ENCODE measurements at regions not wholly inside any gene's neighbourhood (a gene's known extent, or its start where the extent isn't known, plus 50 kb on each side); places are given as distances from the start of the nearest gene placed in this dataset.

GRCh38 chr13:63880705-63881104, 2465.1 kb upstream of the PCDH20 start:
- no peaks in the 10 kb centered on the region for H3K9me2 ChIP-seq (replicated peaks; ENCODE audit: insufficient read depth, low read length)
- H3K27ac ChIP-seq (ENCODE audit: low read length), result no peak overlapping the region
- no peaks in the 10 kb centered on the region for H4K20me1 ChIP-seq (ENCODE audit: insufficient read depth, low read length)
- no peak overlapping the region for H2AFZ ChIP-seq (ENCODE audit: low read length)
- no peak overlapping the region for H3K9ac ChIP-seq (ENCODE audit: low read length)
- DNase-seq, result no peak
- no peak for TF ChIP-seq EZH2 (optimal IDR thresholded peaks at IDR 0.05; ENCODE audit: low read depth, low read length)
- TF ChIP-seq, protein P1, sequence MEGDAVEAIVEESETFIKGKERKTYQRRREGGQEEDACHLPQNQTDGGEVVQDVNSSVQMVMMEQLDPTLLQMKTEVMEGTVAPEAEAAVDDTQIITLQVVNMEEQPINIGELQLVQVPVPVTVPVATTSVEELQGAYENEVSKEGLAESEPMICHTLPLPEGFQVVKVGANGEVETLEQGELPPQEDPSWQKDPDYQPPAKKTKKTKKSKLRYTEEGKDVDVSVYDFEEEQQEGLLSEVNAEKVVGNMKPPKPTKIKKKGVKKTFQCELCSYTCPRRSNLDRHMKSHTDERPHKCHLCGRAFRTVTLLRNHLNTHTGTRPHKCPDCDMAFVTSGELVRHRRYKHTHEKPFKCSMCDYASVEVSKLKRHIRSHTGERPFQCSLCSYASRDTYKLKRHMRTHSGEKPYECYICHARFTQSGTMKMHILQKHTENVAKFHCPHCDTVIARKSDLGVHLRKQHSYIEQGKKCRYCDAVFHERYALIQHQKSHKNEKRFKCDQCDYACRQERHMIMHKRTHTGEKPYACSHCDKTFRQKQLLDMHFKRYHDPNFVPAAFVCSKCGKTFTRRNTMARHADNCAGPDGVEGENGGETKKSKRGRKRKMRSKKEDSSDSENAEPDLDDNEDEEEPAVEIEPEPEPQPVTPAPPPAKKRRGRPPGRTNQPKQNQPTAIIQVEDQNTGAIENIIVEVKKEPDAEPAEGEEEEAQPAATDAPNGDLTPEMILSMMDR (IDR thresholded peaks at IDR 0.05; ENCODE audit: low read length), result no peak
- no peak for TF ChIP-seq EZH2phosphoT487 (IDR thresholded peaks at IDR 0.05; ENCODE audit: low read length)
- H3K27me3 ChIP-seq (replicated peaks; ENCODE audit: insufficient read depth, low read length), result no peaks in the 10 kb centered on the region
- H3K36me3 ChIP-seq (replicated peaks; ENCODE audit: insufficient read depth, low read length), result no peaks in the 10 kb centered on the region
- no peak overlapping the region for H3K4me2 ChIP-seq (ENCODE audit: low read depth, low read length)
- H3K4me3 ChIP-seq (ENCODE audit: low read length), result no peak overlapping the region
- H3K4me1 ChIP-seq (ENCODE audit: low read length), result no peaks in the 10 kb centered on the region
- no peaks in the 10 kb centered on the region for H3F3A ChIP-seq (ENCODE audit: insufficient read depth, low read length)
- no peaks in the 10 kb centered on the region for H3K79me2 ChIP-seq (ENCODE audit: low read length)
- H3K9me3 ChIP-seq (replicated peaks; ENCODE audit: insufficient read depth, low read length), result no peaks in the 10 kb centered on the region

DNA sequence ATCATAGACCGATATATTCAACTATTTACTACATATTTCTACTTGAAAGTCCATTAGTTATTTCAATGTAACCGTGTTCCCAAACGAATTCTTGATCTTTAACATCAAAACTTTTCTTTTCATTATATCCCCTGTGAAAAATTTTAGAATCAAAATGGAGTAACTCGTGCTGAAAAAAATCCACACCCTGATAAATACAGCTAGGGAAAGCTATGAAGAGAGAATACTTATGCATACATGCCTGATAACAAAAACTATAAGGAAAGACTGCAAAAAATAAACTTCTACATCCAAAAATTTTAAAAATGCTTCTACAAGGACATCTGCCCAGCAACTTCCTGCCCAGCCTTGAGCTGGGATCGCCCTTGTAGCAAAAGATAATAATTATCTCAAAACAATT, 2458.3 kb upstream of the PCDH20 start:
- no peak overlapping the region for H3K27ac ChIP-seq (ENCODE audit: low read length)
- no peaks in the 10 kb centered on the region for H3K9me2 ChIP-seq (replicated peaks; ENCODE audit: insufficient read depth, low read length)
- TF ChIP-seq EZH2 (optimal IDR thresholded peaks at IDR 0.05; ENCODE audit: low read depth, low read length) (no peak), EZH2phosphoT487 (IDR thresholded peaks at IDR 0.05; ENCODE audit: low read length) (no peak)
- TF ChIP-seq, protein P1 (IDR thresholded peaks at IDR 0.05; ENCODE audit: low read length), result no peak

GRCh38 chr13:63864171-63864902, 2448.7 kb upstream of the PCDH20 start:
- H3K27ac ChIP-seq (ENCODE audit: low read length), result no peak overlapping the region
- H3K79me2 ChIP-seq (ENCODE audit: low read length), result no peaks in the 10 kb centered on the region
- H3K27me3 ChIP-seq (replicated peaks; ENCODE audit: insufficient read depth, low read length), result no peaks in the 10 kb centered on the region
- no peaks in the 10 kb centered on the region for H3K36me3 ChIP-seq (replicated peaks; ENCODE audit: insufficient read depth, low read length)
- no peaks in the 10 kb centered on the region for H4K20me1 ChIP-seq (ENCODE audit: insufficient read depth, low read length)
- TF ChIP-seq EZH2 (optimal IDR thresholded peaks at IDR 0.05; ENCODE audit: low read depth, low read length) (no peak), EZH2phosphoT487 (IDR thresholded peaks at IDR 0.05; ENCODE audit: low read length) (no peak)
- TF ChIP-seq, protein P1 (IDR thresholded peaks at IDR 0.05; ENCODE audit: low read length), result no peak
- no peak overlapping the region for H3K4me2 ChIP-seq (ENCODE audit: low read depth, low read length)
- no peak for DNase-seq
- H3F3A ChIP-seq (ENCODE audit: insufficient read depth, low read length), result no peaks in the 10 kb centered on the region
- H3K4me1 ChIP-seq (ENCODE audit: low read length), result no peaks in the 10 kb centered on the region
- H3K9me3 ChIP-seq (replicated peaks; ENCODE audit: insufficient read depth, low read length), result no peaks in the 10 kb centered on the region
- no peaks in the 10 kb centered on the region for H3K9me2 ChIP-seq (replicated peaks; ENCODE audit: insufficient read depth, low read length)
- no peak overlapping the region for H3K9ac ChIP-seq (ENCODE audit: low read length)
- H3K4me3 ChIP-seq (ENCODE audit: low read length), result no peak overlapping the region
- no peak overlapping the region for H2AFZ ChIP-seq (ENCODE audit: low read length)

More for the DNA sequence above, 2458.3 kb upstream of the PCDH20 start:
- no peaks in the 10 kb centered on the region for H3K27me3 ChIP-seq (replicated peaks; ENCODE audit: insufficient read depth, low read length)
- no peaks in the 10 kb centered on the region for H3K4me1 ChIP-seq (ENCODE audit: low read length)
- DNase-seq, result no peak
- H2AFZ ChIP-seq (ENCODE audit: low read length), result no peak overlapping the region
- H4K20me1 ChIP-seq (ENCODE audit: insufficient read depth, low read length), result no peaks in the 10 kb centered on the region
- no peak overlapping the region for H3K9ac ChIP-seq (ENCODE audit: low read length)
- no peaks in the 10 kb centered on the region for H3K9me3 ChIP-seq (replicated peaks; ENCODE audit: insufficient read depth, low read length)
- H3F3A ChIP-seq (ENCODE audit: insufficient read depth, low read length), result no peaks in the 10 kb centered on the region
- H3K36me3 ChIP-seq (replicated peaks; ENCODE audit: insufficient read depth, low read length), result no peaks in the 10 kb centered on the region
- H3K4me3 ChIP-seq (ENCODE audit: low read length), result no peak overlapping the region
- no peaks in the 10 kb centered on the region for H3K79me2 ChIP-seq (ENCODE audit: low read length)
- no peak overlapping the region for H3K4me2 ChIP-seq (ENCODE audit: low read depth, low read length)

Data from MM.1S (cell line).